ENCODE measurements at regions not wholly inside any gene's neighbourhood (a gene's known extent, or its start where the extent isn't known, plus 50 kb on each side); places are given as distances from the start of the nearest gene placed in this dataset.

DNA sequence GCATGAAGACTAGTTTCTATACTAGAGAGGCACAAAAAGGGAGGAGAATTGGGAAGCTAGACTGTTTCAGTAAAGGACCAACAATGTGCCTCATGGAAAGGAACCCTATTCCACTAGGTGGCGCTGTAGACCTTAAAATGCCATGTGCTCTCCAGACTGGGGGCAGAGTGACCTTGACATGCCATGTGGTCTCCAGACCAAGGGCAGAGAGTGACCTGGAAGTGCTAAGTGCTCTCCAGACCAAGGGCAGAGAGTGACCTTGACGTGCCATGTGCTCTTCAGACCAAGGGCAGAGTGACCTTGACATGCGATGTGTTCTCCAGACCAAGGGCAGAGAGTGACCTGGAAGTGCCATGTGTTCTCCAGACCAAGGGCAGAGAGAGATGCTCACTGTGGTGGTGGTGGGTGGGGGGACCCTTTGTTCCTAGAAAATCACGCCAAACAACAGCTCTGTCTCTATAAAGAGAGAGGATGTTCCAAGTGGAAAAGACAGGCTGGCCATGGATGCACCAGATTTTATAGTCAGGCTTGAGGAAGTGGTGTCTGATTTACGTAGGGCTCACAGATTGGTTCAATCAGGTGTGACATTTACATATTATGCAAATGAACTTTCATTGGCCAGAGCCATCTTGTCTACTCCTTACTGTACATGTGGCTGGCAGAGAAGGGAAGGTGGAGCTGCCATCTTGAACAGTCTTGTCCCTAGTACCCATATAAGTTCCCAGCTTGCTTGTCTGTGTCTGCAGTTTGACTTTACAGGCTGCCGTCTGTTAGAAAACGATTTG lies 344.0 kb upstream of the DDX18 start:
- TF ChIP-seq POLR2A (IDR thresholded peaks at IDR 0.05) (no peak), POLR2AphosphoS5 (IDR thresholded peaks at IDR 0.05) (no peak)
